GM19240 (cell line): ENCODE measurements at regions not wholly inside any gene's neighbourhood (a gene's known extent, or its start where the extent isn't known, plus 50 kb on each side); places are given as distances from the start of the nearest gene placed in this dataset.
"Not testable (repeated sequence)": the region's sequence is repeated elsewhere in the genome, so short reads cannot be mapped to it uniquely, and the experiment has no call there.

ENCODE experiments used
- DNase-seq: peaks from one replicate; pipeline ENCODE4 v3.0.0; 2011; ENCODE audit warnings: low spot score; ENCODE audit not compliant: insufficient read length

DNA sequence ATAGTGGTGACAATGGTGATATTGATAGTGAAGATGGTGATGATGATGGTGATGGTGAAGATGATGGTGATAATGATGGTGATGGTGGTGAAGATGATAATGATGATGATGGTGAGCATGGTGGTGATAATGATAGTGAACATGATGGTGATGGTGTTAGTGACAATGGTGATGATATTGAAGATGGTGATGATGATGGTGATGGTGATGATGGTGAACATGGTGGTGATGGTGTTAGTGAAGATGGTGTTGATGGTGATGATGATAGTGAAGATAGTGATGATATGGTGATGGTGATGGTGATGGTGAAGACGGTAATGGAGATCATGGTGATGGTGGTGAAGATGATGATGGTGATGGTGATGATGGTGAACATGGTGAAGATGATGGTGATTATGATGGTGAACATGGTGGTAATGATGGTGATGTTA lies 259.2 kb downstream of the MATN1 start:
- no peak for DNase-seq

DNA sequence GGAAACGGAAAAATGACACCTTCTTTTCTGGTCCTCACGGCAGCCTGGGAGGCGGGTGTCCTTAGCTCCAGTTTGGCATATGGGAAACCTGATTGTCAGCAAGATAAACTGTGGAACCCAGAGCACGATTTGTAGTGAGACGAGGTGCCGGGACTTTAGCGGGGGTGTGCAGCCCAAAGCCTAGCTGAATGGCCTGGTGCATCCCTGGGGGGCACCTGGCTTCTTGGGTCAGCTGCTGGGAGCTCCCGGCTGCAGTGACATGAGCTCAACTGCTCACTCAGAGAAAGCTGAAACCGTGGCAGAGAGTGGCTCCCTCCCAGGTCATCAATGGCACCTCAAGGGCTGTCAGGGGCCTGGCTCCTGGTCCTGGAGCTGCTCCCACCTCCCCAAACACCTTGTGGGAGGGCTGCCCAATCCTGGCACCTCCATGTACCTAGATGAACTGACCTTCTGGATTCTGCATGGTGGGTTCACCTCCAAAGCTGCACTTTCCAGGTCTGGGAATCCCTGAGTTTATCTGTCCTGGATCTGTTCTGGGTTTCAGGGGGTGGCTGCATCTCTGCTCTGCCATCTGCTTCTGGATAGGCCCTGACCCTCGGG lies 260.5 kb downstream of the MATN1 start:
- DNase-seq: no peak

DNA sequence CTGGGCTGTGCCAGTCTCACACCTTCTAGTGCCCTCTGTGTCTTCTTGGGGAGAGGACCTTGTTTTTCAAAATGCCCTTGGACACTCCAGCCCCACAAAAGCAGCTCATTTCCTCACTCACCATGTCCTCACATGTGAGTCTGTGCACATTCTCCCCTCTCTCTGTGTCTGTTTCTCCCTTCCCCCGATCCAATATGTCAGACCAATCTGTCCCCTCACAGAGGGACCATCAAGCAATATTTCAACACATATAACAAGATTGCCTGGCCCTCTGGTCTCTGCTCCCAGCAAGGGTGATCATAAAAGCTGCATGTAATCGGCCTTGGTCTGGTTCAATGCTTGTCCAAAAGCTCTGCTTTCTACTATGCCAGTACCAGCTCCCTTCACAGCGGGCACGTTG lies 261.2 kb downstream of the MATN1 start:
- no peak for DNase-seq

DNA sequence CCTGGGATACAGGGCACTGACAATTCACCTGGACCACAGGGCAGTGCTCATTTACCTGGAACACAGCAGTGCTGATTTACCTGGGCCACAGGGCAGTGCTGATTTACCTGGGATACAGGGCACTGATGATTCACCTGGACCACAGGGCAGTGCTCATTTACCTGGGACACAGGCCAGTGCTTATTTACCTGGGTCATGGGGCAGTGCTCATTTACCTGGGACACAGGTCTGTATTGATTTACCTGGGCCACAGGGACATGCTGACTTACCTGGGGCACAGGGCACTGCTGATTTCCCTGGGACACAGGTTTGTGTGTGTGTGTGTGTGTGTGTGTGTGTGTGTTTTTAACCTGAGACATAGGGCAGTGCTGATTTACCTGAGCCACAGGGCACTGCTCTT lies 261.7 kb downstream of the MATN1 start:
- no peak for DNase-seq

DNA sequence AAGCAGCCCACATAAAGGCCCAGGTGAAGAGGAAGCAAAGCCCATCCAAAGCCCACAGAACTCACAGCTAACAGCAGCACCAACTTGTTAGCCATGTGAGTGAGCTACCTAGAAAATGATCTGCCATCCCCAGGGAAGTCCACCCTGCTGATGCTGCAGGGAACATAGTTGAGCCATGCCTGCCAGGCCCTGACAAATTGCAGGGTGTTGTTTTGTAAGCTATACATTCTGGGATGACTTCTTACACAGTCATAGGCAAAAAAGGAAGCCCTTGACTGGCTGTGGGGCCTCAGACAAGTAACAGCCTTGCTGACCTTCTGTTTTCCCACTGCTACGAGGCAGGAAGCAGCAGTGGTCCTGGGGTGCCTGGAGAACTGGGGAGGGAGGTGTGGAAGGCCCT lies 262.7 kb downstream of the MATN1 start:
- DNase-seq: no peak

DNA sequence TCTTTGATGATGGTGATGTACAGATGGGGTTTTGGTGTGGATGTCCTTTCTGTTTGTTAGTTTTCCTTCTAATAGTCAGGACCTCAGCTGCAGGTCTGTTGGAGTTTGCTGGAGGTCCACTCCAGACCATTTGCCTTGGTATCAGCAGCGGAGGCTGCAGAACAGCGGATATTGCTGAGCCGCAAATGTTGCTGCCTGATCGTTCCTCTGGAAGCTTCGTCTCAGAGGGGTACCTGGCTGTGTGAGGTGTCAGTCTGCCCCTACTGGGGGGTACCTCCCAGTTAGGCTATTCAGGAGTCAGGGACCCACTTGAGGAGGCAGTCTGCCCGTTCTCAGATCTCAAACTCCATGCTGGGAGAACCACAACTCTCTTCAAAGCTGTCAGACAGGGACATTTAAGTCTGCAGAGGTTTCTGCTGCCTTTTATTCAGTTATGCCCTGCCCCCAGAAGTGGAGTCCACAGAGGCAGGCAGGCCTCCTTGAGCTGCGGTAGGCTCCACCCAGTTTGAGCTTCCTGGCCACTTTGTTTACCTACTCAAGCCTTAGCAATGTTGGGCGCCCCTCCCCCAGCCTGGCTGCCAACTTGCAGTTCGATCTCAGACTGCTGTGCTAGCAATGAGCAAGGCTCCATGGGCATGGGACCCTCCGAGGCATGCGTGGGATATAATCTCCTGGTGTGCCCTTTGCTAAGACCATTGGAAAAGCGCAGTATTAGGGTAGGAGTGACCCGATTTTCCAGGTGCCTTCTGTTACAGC lies 264.5 kb downstream of the MATN1 start:
- not testable (repeated sequence) for DNase-seq

DNA sequence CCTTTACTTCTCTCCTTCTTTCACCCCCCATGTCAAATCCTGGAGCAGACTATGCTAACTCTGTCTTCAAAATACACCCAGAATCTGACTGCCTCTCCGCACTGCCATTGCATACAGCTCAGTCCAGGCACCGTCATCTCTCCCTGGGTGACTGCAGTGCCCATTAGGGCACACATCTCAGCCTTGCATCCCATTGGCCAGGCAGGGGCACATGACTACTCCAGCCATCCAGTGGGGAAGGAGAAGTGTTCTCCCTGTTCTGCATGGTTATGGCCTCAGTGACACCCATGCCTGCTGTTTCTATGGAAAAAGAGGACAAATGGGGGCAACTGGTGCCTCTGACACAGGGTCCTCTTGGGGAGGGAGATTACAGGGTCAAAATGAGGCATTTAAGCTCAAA lies 270.5 kb downstream of the MATN1 start:
- DNase-seq: no peak

DNA sequence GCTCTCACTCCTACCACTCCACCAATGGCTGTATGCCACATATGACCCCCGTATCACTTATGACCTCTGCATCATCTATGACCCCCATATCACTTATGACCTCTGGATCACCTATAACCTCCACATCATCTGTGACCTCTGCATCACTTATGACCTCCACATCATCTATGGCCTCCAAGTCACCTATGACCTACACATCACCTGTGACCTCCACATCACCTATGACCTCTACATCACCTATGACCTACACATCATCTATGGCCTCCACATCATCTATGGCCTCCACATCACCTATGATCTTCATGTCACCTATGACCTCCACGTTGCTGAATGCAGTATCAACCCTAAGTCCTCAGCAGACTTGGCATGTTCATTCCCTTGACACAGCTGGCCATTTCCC lies 271.2 kb downstream of the MATN1 start:
- no peak for DNase-seq

DNA sequence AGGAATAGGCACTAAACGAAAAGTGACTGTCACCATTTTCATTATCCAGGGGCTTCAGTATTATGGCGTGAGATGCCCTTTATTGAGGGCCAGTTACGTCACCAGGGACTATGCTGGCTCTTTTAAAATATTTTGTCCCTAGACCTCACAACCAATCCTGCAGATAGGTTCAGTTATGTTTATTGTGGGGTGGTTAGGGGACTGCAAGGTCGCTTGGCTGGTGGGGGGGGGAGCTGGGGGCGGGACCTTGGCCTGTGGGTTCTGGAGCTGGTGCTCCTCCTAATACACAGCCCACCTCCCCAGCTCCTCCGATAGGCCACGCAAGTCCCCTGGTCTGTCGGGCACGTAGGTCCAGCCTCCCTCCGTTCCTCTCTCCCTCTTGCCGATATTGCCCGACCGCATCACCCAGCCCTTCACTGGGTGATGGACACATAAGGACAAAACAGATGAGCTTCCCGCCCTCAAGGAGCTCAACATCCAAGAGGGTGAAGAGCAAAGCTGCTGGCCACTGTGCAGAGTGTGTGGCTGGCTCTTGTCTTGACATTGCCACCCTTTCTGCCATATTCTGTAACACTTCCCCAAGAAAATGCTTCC lies 271.8 kb downstream of the MATN1 start:
- no peak for DNase-seq

DNA sequence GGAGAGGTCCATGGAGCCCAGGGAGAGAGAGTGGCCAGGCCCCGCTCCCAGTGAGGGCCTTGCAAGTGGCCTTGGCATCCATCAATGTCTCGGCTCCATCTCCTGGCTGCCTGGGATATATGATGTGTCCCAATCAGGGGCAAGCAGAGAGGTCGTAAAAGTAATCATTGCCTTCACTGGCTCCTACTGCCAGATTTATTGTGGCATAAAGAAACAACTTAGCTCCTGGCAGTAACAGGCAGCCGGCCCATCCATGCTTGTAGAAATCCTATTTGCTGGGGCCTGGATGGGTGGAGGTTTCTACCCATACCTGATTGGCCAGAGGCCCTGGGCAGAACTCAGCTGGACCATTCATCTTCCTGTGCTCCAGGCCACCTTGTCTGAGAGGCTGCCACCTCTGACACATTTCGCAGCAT lies 272.6 kb downstream of the MATN1 start:
- no peak for DNase-seq

DNA sequence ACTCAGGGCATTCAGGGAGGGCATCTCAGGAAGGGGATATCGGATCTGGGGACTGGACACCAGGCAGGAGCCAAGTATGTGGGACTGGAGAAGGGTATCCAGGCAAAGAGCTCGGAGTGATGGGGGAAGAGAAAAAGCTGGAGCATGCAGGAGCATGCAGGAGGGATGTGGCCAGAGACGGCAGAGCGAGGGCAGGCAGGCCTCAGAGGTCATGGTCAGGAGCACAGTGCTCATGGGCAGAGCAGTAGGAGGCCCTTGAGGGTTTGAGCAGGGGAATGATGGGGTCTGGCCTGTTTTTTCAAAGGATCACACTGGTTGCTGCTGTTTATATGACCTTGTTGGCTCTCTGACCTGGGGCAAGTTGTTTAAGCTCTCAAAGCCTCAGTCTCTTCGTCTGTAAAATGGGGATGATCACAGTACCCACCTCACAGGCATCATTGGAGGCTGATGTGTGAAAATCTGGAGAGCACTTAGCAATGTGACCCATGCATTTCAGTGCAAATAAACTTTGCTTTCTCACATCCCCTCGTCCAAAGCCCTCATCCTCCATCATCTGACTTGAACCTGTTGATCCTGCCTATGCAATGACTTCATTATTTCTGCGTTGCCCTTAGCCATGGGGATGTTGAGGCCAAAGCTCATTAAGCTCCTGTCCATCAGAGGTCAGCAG lies 273.1 kb downstream of the MATN1 start:
- DNase-seq: no peak

DNA sequence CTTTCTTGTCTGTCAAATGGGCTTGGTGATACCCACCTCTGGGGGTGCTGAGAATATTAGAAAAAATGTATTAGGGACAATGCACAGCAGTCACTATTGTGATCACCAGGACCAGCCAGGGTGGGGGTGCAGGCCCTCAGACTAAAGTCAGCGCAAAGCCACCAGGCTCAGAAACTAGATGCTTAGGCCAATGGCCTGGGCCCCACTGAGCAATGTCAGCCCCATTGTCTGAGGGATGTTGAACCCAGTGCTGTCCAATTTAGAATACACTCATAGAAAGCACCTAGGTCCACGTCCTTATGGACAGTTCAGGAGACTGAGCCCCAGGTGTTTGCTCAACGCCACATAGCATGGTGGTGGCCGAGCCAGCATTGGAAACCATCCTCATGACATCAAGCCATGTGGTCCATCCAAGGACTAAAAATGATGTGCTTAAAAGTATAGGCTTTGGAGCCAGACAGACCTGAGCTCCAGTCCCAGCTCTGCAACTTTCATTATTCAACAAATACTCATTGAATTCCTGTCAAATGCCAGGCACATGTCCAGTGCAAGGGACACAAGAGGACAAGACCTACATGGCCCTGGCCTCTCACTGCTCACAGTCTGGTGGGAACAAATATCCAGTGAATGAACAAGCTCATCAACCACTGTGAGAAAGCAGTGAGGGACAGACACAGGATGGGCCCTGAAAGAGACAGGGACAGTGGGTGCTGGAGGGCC lies 273.8 kb downstream of the MATN1 start:
- no peak for DNase-seq

DNA sequence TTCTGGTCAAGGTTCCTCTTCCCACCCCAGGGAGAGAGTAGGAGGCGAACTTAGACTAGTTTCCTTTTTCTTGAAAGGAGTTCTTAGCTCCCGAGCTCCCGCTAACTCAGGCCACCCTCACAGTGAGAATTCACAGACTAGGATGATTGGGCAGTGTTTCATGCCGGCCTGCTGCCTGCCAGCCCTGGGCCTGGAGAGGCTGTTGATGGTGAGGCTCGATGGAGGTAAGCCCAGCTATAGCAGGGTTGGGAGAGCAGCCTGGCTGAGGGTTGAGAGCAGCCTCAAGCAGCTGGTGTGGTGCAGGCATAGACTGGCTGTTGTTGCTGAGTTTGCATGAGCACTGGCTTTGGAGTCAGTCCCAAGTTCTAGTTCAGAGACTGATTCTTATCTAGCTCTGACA lies 274.4 kb downstream of the MATN1 start:
- no peak for DNase-seq

DNA sequence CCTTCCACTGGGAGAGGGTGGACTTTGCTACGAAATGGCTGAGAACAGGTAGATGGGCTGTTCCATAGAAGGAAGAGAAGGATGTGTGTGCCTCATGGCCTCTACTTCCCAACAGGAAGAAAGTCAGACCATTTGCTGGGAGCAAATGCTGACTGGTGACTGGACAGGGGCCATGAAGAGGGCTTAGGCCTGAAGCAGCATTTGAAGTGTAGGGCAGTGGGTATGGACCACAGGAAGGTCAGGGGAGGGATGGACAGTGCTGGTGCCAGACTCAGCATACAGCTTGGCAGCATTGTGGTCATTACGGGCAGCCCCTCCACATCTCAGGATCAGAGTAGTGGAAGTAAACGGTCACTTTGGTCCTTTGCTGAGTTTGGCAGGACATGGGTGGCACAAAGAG lies 275.7 kb downstream of the MATN1 start:
- DNase-seq: no peak

DNA sequence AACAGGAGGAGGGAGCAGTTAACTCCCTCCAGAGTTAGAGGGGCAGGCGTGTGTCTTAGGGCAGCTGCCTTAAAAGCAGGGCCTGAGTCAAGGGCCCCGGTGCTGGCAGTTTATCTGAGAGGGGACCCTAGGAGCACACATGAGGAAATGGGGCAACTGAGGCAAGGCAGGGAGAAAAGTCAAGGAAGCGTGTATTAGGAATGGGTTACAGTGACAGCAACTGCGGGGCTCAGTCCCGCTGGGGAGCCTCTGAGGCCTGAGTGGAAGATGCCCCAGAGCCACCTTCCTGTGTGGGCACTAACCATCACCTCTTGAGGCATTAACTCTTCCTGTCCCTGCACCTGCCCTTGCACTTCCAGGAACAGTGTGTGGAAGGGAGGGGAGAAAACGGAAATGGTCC lies 276.3 kb downstream of the MATN1 start:
- no peak for DNase-seq

DNA sequence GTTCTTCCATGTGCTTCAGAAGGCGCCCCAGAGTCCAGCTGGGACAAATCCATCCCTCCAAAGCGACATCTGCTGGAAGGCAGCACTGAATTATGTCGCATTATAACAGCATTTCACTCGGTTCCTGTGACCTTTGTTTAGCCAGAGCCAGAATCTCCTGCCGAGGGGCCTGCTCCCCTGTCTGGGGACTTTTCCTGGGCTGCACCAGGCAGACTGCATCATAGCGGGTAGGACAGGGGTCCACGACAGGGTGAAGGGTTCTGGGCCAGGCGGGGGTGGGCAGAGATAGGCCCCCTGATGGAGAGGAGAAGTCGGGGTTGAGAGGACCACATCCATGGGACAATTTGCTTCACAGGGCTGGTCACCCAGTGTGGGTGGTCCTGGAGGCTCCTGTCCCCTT lies 276.9 kb downstream of the MATN1 start:
- no peak for DNase-seq

DNA sequence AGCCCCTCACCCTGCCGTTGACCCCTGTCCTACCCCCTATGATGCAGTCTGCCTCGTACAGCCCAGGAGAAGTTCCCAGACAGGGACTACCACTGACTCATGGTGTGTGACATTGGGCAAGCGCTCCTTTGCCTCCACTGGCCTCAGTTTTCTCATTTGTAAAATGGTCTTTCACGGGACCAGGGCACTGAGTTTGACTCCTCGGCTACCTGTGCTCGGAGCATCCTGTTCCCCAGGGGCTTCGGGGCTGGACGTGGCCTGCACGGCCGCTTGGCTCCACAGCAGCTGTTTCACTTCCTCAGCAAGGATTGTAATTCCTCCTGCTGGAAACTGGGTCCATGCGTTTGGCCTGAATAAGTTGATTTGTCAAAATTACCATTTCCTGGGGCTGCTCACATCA lies 277.3 kb downstream of the MATN1 start:
- no peak for DNase-seq

DNA sequence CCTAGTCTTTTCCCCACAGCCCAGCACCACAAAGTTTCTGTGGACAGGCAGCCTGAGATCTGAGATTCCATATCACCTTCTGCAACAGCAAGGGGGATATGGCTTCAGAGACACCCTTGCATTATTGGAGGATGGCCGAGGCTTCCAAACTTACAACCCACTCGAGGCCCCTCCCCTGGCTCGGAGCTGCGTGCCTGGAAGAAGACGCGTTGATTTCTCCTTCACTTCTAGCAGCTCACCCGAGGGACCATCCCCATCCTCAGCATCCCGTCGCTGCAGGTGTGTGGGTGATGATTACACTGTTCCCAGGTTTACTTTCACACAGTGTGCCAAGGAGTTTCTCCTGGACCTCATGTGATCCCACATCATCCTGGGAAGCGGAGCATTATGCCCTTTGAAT lies 277.9 kb downstream of the MATN1 start:
- no peak for DNase-seq

DNA sequence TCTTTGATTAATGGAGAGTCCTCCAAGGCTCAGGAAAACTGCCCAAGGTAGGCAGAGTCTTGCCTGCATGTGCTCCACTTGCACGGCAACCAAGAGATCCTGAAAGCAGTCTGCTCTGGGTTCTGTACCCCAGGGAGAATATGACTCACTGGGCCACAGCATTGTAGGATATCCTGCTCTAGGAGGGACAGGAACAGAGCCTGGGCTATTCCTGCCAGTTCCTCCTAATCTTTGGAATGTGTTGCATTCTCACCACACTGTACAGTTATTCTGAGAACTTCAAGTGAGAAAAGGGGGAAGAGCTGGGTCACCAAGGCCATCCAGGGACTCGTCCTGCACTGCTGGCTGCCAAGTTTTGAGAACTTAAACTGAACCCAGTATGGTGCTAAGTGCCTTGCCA lies 278.5 kb downstream of the MATN1 start:
- DNase-seq: no peak

DNA sequence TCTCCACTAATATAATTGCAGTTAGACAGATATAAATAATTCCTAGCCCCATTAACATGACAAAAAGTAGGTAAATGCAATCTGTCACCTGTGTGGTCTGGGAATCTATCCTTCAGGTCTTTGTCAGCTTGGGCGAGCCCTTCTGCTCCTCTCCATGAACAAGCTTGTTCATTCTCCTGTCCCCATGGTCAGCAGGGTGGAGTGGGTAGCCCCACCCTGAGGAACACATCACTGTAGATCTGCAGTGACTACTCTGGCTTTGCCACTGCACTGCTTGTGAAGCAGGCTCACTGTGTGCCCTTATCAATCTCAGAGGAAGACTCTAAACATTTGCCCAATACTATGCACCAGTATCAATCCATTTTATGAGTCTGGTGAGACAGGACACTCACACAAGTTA lies 279.0 kb downstream of the MATN1 start:
- no peak for DNase-seq

DNA sequence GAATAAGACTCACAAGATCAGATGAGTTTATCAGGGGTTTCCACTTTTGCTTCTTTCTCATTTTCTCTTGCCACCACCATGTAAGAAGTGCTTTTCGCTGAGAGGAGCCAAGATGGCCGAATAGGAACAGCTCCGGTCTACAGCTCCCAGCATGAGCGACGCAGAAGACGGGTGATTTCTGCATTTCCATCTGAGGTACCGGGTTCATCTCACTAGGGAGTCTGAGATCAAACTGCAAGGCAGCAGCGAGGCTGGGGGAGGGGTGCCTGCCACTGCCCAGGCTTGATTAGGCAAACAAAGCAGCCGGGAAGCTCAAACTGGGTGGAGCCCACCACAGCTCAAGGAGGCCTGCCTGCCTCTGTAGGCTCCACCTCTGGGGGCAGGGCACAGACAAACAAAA lies 285.1 kb downstream of the MATN1 start:
- DNase-seq: not testable (repeated sequence)

DNA sequence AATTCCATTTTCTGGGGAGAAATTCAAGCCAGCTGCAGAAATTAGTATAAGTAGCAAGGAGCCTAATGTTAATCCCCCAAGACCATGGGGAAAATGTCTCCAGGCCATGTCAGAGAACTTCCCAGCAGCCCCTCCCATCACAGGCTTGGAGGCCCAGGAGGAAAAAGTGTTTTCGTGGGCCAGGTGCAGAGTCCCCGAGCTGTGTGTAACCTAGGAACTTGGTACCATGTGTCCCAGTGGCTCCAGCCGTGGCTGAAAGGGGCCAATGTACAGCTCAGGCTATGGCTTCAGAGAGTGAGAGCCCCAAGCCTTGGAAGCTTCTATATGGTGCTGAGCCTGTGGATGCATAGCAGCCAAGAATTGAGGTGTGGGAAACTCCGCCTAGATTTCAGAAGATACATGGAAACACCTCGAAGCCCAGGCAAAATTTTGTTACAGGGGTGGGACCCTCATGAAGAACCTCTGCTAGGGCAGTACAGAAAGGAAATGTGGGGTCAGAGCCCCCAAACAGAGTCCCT lies 286.3 kb downstream of the MATN1 start:
- no peak for DNase-seq
